DMS114 treated with DMSO at 0.1 percent for 48 hours (cell line): ENCODE measurements at regions not wholly inside any gene's neighbourhood (a gene's known extent, or its start where the extent isn't known, plus 50 kb on each side); places are given as distances from the start of the nearest gene placed in this dataset.

Experiments used
- DNase-seq: peaks from one replicate; lab custom pipeline; 2025; ENCODE audit not compliant: unreplicated experiment; lab: John Stamatoyannopoulos, UW

DNA sequence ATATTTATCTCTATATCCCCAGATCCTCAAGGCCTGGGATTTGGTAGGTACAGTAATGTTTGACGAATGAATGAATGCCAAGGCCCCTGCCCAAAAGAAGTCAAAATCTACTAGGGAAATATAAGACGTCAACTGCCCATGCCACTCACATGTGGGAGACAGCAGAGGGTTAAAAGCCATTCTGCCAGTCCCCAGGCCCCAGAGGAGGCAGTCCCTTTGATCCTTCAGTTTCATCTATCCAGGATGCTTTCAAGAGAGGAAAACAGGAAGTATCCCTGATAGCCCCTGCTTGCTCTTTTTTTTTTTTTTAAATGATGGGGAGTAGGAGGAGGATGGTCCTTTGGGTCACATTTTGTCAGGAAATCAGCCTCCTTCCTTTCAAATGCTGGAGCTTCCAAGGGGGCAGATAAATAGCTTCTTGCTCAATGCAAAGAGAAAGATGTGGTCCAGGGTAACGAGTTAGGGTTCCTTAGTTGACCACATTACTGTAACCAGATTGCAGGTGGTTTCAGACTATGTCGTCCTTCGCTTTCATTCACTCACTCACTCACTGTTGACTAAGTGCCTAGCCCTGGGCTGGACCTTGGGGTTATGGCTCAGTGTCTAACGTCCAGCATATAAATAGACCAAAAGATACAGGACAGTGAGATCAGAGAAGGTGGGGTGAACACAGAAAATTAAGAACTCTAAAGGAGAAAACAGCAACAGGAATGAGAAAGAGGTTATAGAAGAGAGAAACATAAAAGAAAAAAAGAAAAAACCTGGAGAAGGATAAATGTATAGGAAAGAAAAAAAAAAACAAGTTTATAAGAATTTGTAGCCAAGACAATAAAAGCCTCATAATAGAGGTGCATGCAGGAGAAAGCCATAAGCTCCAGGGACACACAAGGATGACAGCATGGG, 64.6 kb upstream of the PIM1 start:
- DNase-seq: no peak

DNA sequence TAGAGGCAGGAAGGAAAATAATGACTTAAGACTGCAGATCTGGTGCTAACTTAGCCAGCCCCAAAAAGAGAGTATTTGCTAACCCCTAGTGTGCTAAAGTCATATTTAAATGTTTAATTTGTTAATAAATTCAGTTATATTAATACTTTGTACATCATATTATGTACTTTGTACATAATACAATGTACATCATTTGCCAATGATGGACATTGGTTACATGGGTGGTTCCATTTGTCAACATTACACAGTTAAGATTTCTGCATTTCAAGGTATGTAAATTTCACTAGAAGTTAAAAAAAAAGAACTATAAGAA, 63.9 kb upstream of the PIM1 start:
- no peak for DNase-seq

DNA sequence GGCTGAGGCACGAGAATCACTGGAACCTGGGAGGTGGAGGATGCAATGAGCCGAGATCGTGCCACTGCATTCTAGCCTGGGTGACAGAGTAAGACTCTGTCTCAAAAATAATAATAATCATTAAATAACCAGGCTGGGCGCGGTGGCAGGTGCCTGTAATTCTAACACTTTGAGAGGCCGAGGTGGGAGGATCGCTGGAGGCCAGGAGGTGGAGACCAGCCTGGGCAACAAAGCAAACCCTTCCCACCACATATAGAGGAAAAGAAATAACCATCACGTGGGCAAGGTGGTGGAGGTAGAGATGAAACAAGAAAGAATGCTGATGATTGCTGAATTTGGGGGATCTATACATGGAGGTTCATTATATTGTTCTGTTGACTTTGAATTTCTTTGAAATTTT, 63.4 kb upstream of the PIM1 start:
- DNase-seq: no peak

- no peak for DNase-seq
These were observed 62.9 kb upstream of the PIM1 start for GRCh38 chr6:37106982-37107491.

- no peak for DNase-seq
These were observed 60.0 kb upstream of the PIM1 start for GRCh38 chr6:37109714-37110499.

DNA sequence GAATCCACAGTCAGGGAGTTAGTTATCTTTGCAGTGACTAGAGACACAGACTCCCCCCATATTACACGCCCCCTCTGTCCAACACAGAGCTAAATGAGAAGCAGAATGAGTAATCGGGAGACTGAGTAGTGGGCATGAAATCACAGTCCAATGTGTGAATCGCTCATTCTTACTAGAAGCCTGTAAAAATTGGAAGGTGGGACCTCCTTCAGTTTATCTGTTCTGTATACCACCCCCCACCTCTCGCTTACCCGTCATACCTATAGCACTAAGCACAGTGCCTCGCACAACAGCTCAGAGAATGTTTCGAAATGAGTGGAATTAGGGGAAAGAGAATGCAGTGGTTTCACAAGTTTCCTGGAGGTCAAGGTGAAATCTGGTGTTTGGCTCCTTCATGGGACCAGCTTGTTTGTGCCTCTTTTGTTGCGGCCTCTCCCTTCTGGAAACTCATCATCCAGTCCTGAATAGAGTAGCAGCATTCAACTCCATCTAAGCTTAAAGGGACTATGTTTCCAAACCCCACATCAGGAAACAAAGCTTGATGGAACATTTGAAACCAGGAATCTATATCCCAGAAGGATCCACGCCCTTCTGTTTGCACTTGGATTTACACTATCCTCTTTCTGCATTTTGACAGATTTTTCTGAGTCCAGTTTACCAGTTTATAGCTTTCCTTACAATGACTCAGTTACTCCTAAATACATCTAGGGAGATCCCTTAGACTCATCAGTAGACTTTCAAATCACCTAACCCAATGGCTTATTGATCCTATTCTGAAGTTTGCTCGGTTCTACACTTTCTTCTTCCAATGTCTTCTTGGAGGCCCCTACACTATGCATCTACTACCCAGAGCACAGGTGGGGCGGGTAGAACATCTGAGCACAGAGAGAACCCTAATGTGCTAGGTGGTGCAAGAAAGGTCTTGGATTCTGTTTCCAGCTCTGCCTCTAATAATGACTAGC, 59.2 kb upstream of the PIM1 start:
- no peak for DNase-seq

- DNase-seq: no peak
These were observed 56.0 kb upstream of the PIM1 start for GRCh38 chr6:37113976-37114375.

GRCh38 chr6:37114612-37115011, 55.3 kb upstream of the PIM1 start:
- DNase-seq: no peak

DNA sequence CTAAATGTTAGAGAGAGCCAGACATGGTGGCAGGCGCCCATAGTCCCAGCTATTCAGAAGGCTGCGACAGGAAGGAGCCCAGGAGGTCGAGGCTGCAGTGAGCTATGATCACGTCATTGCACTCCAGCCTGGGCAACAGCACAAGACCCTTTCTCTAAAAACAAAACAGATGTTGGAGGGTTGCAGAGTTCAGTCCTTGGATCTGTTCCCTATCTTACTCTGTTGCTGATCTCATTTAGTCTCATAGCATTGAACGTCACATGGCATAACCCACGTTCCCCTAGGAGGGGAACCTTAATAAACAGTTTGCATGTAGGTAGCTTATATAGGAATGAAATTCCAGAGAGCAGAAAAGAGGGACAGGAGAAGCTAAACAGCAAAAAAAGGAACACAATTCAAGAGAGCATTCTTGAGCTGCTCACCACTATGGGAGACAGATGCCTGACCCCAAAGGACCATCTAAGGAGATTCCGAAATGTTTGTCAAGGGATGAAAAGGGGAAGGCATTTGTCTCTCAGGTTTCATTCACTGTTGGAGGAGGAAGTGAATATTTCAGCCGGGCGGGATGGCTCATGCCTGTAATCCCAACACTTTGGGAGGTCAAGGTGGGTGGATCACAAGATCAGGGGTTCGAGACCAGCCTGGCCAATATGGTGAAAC, 54.6 kb upstream of the PIM1 start:
- no peak for DNase-seq

DNA sequence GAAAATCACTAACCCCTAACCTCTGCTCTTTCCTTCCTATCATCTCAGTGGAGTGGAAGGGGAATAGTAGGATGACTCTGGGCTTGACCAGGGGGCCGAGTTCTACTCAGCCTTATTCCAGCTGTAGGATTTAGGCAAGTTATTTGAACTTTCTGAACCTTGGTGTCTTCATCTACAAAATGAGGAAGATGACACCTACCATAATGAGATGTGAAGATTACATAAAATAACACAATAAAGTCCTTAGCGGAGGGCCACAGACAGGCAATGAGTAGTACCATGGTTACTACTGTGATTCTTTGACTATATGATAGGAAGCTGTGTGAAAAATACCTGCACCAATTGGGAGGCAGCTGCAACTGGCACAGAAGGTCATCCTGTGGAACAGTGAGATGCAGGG, 53.6 kb upstream of the PIM1 start:
- DNase-seq: no peak

GRCh38 chr6:37119387-37119886, 50.5 kb upstream of the PIM1 start:
- no peak for DNase-seq
